ENCODE measurements at regions not wholly inside any gene's neighbourhood (a gene's known extent, or its start where the extent isn't known, plus 50 kb on each side); places are given as distances from the start of the nearest gene placed in this dataset.

- H3K36me3 ChIP-seq, result no peaks in the 10 kb centered on the region
- peaks cover 7% of the 10 kb centered on the region for H3K4me1 ChIP-seq
- no peak for TF ChIP-seq CTCF (IDR thresholded peaks at IDR 0.05)
- H3K4me3 ChIP-seq, result no peak overlapping the region
- intact Hi-C loops (cut with DNase I), result no loop called here
- H3K9me3 ChIP-seq, result peaks cover 19% of the 10 kb centered on the region
- DNase-seq (no peak), ATAC-seq (no peak)
- H3K27ac ChIP-seq, result no peak overlapping the region
- no peaks in the 10 kb centered on the region for H3K27me3 ChIP-seq (ENCODE audit: low read depth)
Measured at GRCh38 chr6:158906926-158907325, 87.8 kb upstream of the EZR start.

GRCh38 chr6:158905277-158905676, 86.1 kb upstream of the EZR start:
- Histone ChIP-seq H3K36me3 (no peaks in the 10 kb centered on the region), H3K9me3 (peaks cover 19% of the 10 kb centered on the region), H3K27ac (no peak overlapping the region), H3K27me3 (ENCODE audit: low read depth) (no peaks in the 10 kb centered on the region), H3K4me3 (no peak overlapping the region), H3K4me1 (peaks cover 1% of the 10 kb centered on the region)
- intact Hi-C loops (cut with DNase I), result no loop called here
- no peak for TF ChIP-seq CTCF (IDR thresholded peaks at IDR 0.05)
- DNase-seq, result no peak
- ATAC-seq, result no peak

- no peak overlapping the region for H3K27ac ChIP-seq
- no peak for DNase-seq
- H3K4me3 ChIP-seq, result no peak overlapping the region
- H3K9me3 ChIP-seq, result peaks cover 19% of the 10 kb centered on the region
- H3K36me3 ChIP-seq, result no peaks in the 10 kb centered on the region
- ATAC-seq, result no peak
- H3K27me3 ChIP-seq (ENCODE audit: low read depth), result no peaks in the 10 kb centered on the region
- no peak for TF ChIP-seq CTCF (IDR thresholded peaks at IDR 0.05)
- no peaks in the 10 kb centered on the region for H3K4me1 ChIP-seq
- intact Hi-C loops (cut with DNase I), result no loop called here
Measured at GRCh38 chr6:158903801-158904200, 84.6 kb upstream of the EZR start.

- Histone ChIP-seq H3K36me3 (no peaks in the 10 kb centered on the region), H3K4me1 (no peaks in the 10 kb centered on the region), H3K27me3 (ENCODE audit: low read depth) (no peaks in the 10 kb centered on the region), H3K27ac (no peak overlapping the region), H3K9me3 (peaks cover 11% of the 10 kb centered on the region), H3K4me3 (no peak overlapping the region)
- DNase-seq (no peak), ATAC-seq (no peak)
- TF ChIP-seq CTCF (IDR thresholded peaks at IDR 0.05), result no peak
- intact Hi-C loops (cut with DNase I), result no loop called here
Measured at GRCh38 chr6:158900663-158901312, 81.6 kb upstream of the EZR start.

GRCh38 chr6:158897236-158897635, 78.1 kb upstream of the EZR start:
- DNase-seq (no peak), ATAC-seq (no peak)
- no peaks in the 10 kb centered on the region for H3K36me3 ChIP-seq
- H3K27ac ChIP-seq, result no peak overlapping the region
- no peak overlapping the region for H3K4me3 ChIP-seq
- no peaks in the 10 kb centered on the region for H3K4me1 ChIP-seq
- intact Hi-C loops (cut with DNase I), result no loop called here
- no peaks in the 10 kb centered on the region for H3K9me3 ChIP-seq
- no peak for TF ChIP-seq CTCF (IDR thresholded peaks at IDR 0.05)
- H3K27me3 ChIP-seq (ENCODE audit: low read depth), result no peaks in the 10 kb centered on the region

Measured in lower lobe of right lung (tissue), 2 donors.